ENCODE measurements at regions not wholly inside any gene's neighbourhood (a gene's known extent, or its start where the extent isn't known, plus 50 kb on each side); places are given as distances from the start of the nearest gene placed in this dataset.

DNA sequence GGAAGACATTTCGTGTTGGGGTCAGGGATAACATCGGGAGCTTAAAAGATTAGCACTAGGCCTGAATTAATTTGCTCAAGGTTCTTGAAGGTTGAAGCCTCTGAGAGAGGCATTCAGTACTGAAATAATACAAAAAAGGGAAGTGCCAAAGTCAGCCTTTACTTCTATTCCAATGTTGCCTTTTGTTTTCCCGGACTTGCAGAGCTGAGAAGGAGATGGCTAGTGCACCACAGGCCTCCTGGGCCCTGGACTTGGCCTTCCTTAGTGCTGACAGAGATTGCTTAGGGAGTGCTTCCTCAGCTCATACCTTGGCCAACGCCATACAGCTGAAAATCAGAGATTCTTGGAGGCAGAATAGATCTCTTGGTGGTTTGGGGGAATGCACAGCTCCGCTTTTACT lies 333.6 kb upstream of the TBL1XR1 start:
- CTCF ChIA-PET, result interaction anchor here in 1 of 2 donors (0.6 kb wide), 1 partner anchor 49 kb away, joined by 3 read pairs; no protein-coding TSS in a partner anchor
- 60% methylated on average over 1 of the region's 5 CpGs for WGBS (ENCODE audit: insufficient coverage)
- no peaks in the 10 kb centered on the region for H3K9me3 ChIP-seq
- no peaks in the 10 kb centered on the region for H3K36me3 ChIP-seq (ENCODE audit: control insufficient read depth in 2 of 2, extremely low read depth in 1 of 2, insufficient read depth in 1 of 2, low read length in 1 of 2)
- H3K27ac Mint-ChIP-seq, result no peak overlapping the region
- peaks cover 0 to 4% of the 10 kb centered on the region in 2 experiments for H3K4me1 ChIP-seq (ENCODE audit: control insufficient read depth in 1 of 2, extremely low read depth in 1 of 2, insufficient read depth in 2 of 2, low read length in 2 of 2)
- H3K27ac ChIP-seq (ENCODE audit: low read length), result no peak overlapping the region
- DNase-seq, result no peak
- H3K4me3 ChIP-seq (ENCODE audit: control insufficient read depth in 1 of 2, extremely low read depth in 1 of 2, low read length in 1 of 2), result no peak overlapping the region
- H3K9me3 Mint-ChIP-seq, result no peaks in the 10 kb centered on the region
- ATAC-seq (replicated peaks in 1 of 4), result no peak
- POLR2A ChIA-PET, result no interaction called here
- no peaks in the 10 kb centered on the region for H3K27me3 ChIP-seq (replicated peaks in 1 of 2; ENCODE audit: control insufficient read depth in 2 of 2, extremely low read depth in 1 of 2, insufficient read depth in 2 of 2, low read length in 1 of 2)
- H3K4me1 Mint-ChIP-seq, result peaks cover 14 to 17% (median 15%) of the 10 kb centered on the region in 3 donors
- H3K4me3 Mint-ChIP-seq, result no peak overlapping the region
- no peaks in the 10 kb centered on the region for H3K27me3 Mint-ChIP-seq
- no peaks in the 10 kb centered on the region for H3K36me3 Mint-ChIP-seq

DNA sequence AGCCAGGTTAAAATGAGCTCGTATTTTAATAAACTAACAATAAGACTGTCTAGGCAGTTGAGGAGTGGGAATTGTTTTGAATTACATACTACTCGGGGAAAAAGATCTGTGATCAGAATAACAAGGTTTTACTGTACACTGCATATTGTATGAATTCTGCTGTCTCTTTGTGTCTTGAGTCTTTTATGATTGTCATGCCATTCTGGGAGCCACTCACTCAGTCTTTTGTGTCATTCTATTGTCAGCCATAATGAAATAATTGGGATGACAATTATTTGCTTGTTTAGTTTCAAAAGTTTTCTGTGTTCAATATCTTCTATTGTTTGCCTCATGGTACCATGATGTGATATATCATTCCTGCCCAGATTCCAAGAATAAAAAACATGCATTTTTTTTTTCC lies 339.6 kb upstream of the TBL1XR1 start:
- CTCF ChIA-PET, result no interaction called here
- Mint-ChIP-seq H3K4me3 (no peak overlapping the region), H3K9me3 (no peaks in the 10 kb centered on the region), H3K36me3 (no peaks in the 10 kb centered on the region), H3K27ac (no peak overlapping the region), H3K4me1 (peaks cover 51 to 55% (median 53%) of the 10 kb centered on the region in 3 donors), H3K27me3 (no peaks in the 10 kb centered on the region)
- WGBS (ENCODE audit: insufficient coverage), result 100% methylated on average over 1 of the region's 2 CpGs
- no peaks in the 10 kb centered on the region for H3K27me3 ChIP-seq (replicated peaks in 1 of 2; ENCODE audit: control insufficient read depth in 2 of 2, extremely low read depth in 1 of 2, insufficient read depth in 2 of 2, low read length in 1 of 2)
- no peaks in the 10 kb centered on the region for H3K9me3 ChIP-seq
- no peak overlapping the region for H3K27ac ChIP-seq (ENCODE audit: low read length)
- H3K4me3 ChIP-seq (ENCODE audit: control insufficient read depth in 1 of 2, extremely low read depth in 1 of 2, low read length in 1 of 2), result no peak overlapping the region
- no peaks in the 10 kb centered on the region for H3K36me3 ChIP-seq (ENCODE audit: control insufficient read depth in 2 of 2, extremely low read depth in 1 of 2, insufficient read depth in 1 of 2, low read length in 1 of 2)
- peaks cover 19 to 28% of the 10 kb centered on the region in 2 experiments for H3K4me1 ChIP-seq (ENCODE audit: control insufficient read depth in 1 of 2, extremely low read depth in 1 of 2, insufficient read depth in 2 of 2, low read length in 2 of 2)
- DNase-seq (no peak), ATAC-seq (replicated peaks in 1 of 4) (no peak)
- POLR2A ChIA-PET, result interaction anchor here in 1 of 2 donors (0.6 kb wide), 1 partner anchor 586 kb away, joined by 3 read pairs; no protein-coding TSS in a partner anchor

DNA sequence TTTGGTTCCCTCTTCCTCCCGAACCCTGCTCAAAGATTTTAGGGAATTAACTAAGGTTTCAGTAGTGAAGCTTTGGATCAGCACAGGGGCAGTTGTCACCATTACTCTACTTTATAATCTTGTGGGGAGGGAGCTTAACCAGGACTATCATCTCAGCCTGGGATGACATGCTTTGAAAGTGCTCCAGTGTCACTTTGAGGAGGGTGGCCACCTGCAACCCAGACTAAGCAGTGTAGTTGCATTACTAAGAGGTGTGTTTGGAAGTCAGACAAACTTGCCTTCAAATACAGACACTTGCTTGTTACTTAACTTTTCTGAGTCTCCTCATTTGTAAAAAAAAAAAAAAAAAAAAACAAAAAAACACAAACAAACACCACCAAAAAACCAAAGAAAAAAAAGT lies 340.3 kb upstream of the TBL1XR1 start:
- peaks cover 19 to 28% of the 10 kb centered on the region in 2 experiments for H3K4me1 ChIP-seq (ENCODE audit: control insufficient read depth in 1 of 2, extremely low read depth in 1 of 2, insufficient read depth in 2 of 2, low read length in 2 of 2)
- ATAC-seq (replicated peaks in 1 of 4) (no peak), DNase-seq (no peak)
- H3K27ac ChIP-seq (ENCODE audit: low read length), result no peak overlapping the region
- Mint-ChIP-seq H3K27ac (peak overlapping the region; percentile 93 to 94), H3K4me3 (peak overlapping the region in 1 of 3 donors; percentile 81), H3K4me1 (peaks cover 51 to 56% (median 54%) of the 10 kb centered on the region in 3 donors), H3K36me3 (no peaks in the 10 kb centered on the region), H3K9me3 (no peaks in the 10 kb centered on the region), H3K27me3 (no peaks in the 10 kb centered on the region)
- H3K36me3 ChIP-seq (ENCODE audit: control insufficient read depth in 2 of 2, extremely low read depth in 1 of 2, insufficient read depth in 1 of 2, low read length in 1 of 2), result no peaks in the 10 kb centered on the region
- H3K4me3 ChIP-seq (ENCODE audit: control insufficient read depth in 1 of 2, extremely low read depth in 1 of 2, low read length in 1 of 2), result no peak overlapping the region
- H3K27me3 ChIP-seq (replicated peaks in 1 of 2; ENCODE audit: control insufficient read depth in 2 of 2, extremely low read depth in 1 of 2, insufficient read depth in 2 of 2, low read length in 1 of 2), result no peaks in the 10 kb centered on the region
- ChIA-PET POLR2A (interaction anchor here in 1 of 2 donors (0.6 kb wide), 1 partner anchor 1893 kb away, joined by 3 read pairs; no protein-coding TSS in a partner anchor), CTCF (no interaction called here)
- H3K9me3 ChIP-seq, result no peaks in the 10 kb centered on the region
- no CpG with 5 or more reads among the region's 1 CpG for WGBS (ENCODE audit: insufficient coverage)

DNA sequence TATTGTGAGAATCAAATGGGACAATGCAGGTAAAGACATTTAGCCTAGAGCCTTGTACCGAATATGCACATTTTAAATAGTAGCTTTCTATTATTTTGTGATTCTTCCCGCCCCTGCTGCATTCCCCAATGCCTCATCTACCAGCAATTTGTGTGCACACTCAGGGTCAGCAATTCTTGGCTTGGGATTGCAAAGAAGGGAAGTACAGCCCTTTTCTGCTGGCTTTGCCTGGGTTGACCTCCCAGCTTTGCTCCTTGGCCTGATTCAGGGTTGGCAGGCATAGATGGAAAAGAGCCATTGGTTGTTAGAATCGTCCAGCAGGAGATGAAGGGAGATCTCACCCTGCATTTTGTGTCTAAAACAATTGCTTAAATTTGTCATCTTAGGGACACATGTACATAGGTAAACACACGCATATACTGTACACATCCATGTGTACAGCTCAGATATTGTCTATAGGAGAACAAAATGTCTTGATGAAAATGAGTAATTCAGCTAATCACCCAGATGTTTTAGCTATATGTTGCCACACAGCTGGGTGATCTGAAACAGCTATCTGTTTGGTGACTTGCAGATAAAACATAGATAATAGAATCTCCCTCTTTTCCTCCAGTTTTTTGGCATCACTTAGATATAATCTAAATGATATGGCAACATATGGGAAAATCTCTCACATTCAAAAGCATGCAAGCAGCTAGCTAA lies 340.9 kb upstream of the TBL1XR1 start:
- Mint-ChIP-seq H3K27me3 (no peaks in the 10 kb centered on the region), H3K4me1 (peaks cover 51 to 56% (median 54%) of the 10 kb centered on the region in 3 donors), H3K36me3 (no peaks in the 10 kb centered on the region), H3K27ac (peak overlapping the region; percentile 93 to 94), H3K9me3 (no peaks in the 10 kb centered on the region), H3K4me3 (peak overlapping the region; percentile 63 to 81 (median 65))
- H3K36me3 ChIP-seq (ENCODE audit: control insufficient read depth in 2 of 2, extremely low read depth in 1 of 2, insufficient read depth in 1 of 2, low read length in 1 of 2), result no peaks in the 10 kb centered on the region
- peaks cover 19 to 28% of the 10 kb centered on the region in 2 experiments for H3K4me1 ChIP-seq (ENCODE audit: control insufficient read depth in 1 of 2, extremely low read depth in 1 of 2, insufficient read depth in 2 of 2, low read length in 2 of 2)
- H3K27ac ChIP-seq (ENCODE audit: low read length), result peak overlapping the region; percentile 80
- POLR2A ChIA-PET, result interaction anchor here in 1 of 2 donors (0.5 to 0.6 kb wide), 2 partner anchors 313 to 1892 kb away, joined by 3 read pairs; no protein-coding TSS in a partner anchor
- H3K27me3 ChIP-seq (replicated peaks in 1 of 2; ENCODE audit: control insufficient read depth in 2 of 2, extremely low read depth in 1 of 2, insufficient read depth in 2 of 2, low read length in 1 of 2), result no peaks in the 10 kb centered on the region
- ATAC-seq (replicated peaks in 1 of 4) (no peak), DNase-seq (no peak)
- no peak overlapping the region for H3K4me3 ChIP-seq (ENCODE audit: control insufficient read depth in 1 of 2, extremely low read depth in 1 of 2, low read length in 1 of 2)
- CTCF ChIA-PET, result interaction anchor here (0.5 to 0.7 kb wide), 2 partner anchors 208 to 1778 kb away, joined by 3 read pairs; no protein-coding TSS in a partner anchor
- WGBS (ENCODE audit: insufficient coverage), result no CpG with 5 or more reads among the region's 4 CpGs
- H3K9me3 ChIP-seq, result no peaks in the 10 kb centered on the region

DNA sequence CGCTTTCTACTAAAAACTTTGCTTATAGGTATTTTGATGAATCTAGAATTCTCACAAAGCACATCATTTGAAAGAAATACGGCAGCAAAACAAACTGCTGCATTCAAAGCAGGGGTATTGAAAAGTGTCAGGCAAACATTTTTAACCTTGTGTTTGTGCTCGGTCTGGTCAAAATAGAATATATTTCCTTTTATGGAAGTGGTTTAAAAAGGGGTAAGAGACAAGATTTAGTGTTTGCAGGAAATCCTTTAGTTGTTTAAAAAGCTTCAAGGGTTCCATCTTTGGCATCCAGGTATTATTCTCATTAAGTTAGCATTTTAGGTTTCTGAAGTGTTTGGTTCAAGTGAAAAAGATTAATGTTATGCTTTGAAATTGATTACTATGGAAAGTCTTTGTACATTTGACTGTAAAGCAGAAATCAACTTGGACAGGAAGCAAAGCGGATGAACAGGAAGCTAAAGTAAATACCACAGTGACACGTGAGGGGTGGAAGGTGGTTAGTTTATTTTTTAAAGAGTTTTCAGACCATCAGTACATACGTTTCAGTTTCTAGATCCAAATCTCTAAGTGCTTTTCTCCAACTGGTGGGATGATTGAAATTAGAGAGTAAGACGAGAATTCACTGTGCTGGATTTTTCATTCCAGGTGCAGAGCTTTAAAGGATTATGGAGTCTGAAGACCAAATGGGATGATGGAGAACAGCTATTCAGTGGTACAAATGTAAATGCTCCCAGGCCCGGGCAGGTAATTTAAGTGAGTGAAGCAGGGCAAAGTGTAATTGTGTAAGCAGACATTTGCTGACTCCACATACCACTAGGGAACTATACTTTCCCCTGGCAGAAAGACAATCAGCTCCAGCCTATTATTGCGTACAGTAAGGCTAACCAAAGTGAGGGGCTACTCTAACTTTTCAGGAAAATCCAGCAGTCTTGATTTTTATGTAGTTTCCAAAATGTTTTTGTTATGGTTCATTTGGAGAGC lies 341.8 kb upstream of the TBL1XR1 start:
- 0% methylated on average over 1 of the region's 9 CpGs for WGBS (ENCODE audit: insufficient coverage)
- ATAC-seq (replicated peaks in 1 of 4) (peak; percentile 60 to 89 (median 74)), DNase-seq (peak in 5 of 35 experiments; percentile 5 to 56 (median 11))
- Histone ChIP-seq H3K9me3 (no peaks in the 10 kb centered on the region), H3K4me1 (ENCODE audit: control insufficient read depth in 1 of 2, extremely low read depth in 1 of 2, insufficient read depth in 2 of 2, low read length in 2 of 2) (peaks cover 19 to 28% of the 10 kb centered on the region in 2 experiments), H3K27me3 (replicated peaks in 1 of 2; ENCODE audit: control insufficient read depth in 2 of 2, extremely low read depth in 1 of 2, insufficient read depth in 2 of 2, low read length in 1 of 2) (no peaks in the 10 kb centered on the region), H3K36me3 (ENCODE audit: control insufficient read depth in 2 of 2, extremely low read depth in 1 of 2, insufficient read depth in 1 of 2, low read length in 1 of 2) (no peaks in the 10 kb centered on the region), H3K27ac (ENCODE audit: low read length) (peak overlapping the region; percentile 80), H3K4me3 (ENCODE audit: control insufficient read depth in 1 of 2, extremely low read depth in 1 of 2, low read length in 1 of 2) (peak overlapping the region in 1 of 2 donors; percentile 13)
- Mint-ChIP-seq H3K4me3 (peak overlapping the region; percentile 63 to 81 (median 65)), H3K4me1 (peaks cover 51 to 56% (median 54%) of the 10 kb centered on the region in 3 donors), H3K9me3 (no peaks in the 10 kb centered on the region), H3K27me3 (no peaks in the 10 kb centered on the region), H3K36me3 (no peaks in the 10 kb centered on the region), H3K27ac (peak overlapping the region; percentile 93 to 94)
- CTCF ChIA-PET, result interaction anchor here (0.5 to 0.7 kb wide), 2 partner anchors 209 to 1777 kb away, joined by 3 read pairs; no protein-coding TSS in a partner anchor
- POLR2A ChIA-PET, result interaction anchor here in 1 of 2 donors (0.5 kb wide), 1 partner anchor 314 kb away, joined by 3 read pairs; no protein-coding TSS in a partner anchor

DNA sequence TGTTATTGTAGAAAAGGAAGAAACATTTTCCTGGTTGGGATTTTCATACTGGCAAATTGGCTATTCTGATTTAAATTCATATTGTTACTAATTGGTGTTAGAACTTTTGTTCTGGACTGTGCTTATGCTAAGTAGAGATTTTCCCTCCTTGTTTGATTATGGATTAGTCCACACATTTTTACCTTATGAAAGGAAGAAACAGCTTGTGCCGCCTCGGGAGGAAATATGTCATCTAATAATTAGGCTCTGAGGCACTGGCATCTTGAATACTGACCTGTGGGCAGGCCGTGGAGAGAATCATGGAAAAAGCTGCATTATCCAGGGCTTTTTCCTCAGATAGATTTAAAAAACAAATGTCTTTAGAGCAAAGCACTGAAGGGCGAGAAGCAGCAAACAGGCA lies 344.3 kb upstream of the TBL1XR1 start:
- Mint-ChIP-seq H3K9me3 (no peaks in the 10 kb centered on the region), H3K27ac (peak overlapping the region in 1 of 2 donors; percentile 94), H3K36me3 (no peaks in the 10 kb centered on the region), H3K4me1 (peaks cover 59 to 70% (median 66%) of the 10 kb centered on the region in 3 donors), H3K4me3 (no peak overlapping the region), H3K27me3 (no peaks in the 10 kb centered on the region)
- Histone ChIP-seq H3K36me3 (ENCODE audit: control insufficient read depth in 2 of 2, extremely low read depth in 1 of 2, insufficient read depth in 1 of 2, low read length in 1 of 2) (no peaks in the 10 kb centered on the region), H3K4me1 (ENCODE audit: control insufficient read depth in 1 of 2, extremely low read depth in 1 of 2, insufficient read depth in 2 of 2, low read length in 2 of 2) (peaks cover 19 to 26% of the 10 kb centered on the region in 2 experiments), H3K27me3 (replicated peaks in 1 of 2; ENCODE audit: control insufficient read depth in 2 of 2, extremely low read depth in 1 of 2, insufficient read depth in 2 of 2, low read length in 1 of 2) (no peaks in the 10 kb centered on the region), H3K4me3 (ENCODE audit: control insufficient read depth in 1 of 2, extremely low read depth in 1 of 2, low read length in 1 of 2) (no peak overlapping the region), H3K9me3 (no peaks in the 10 kb centered on the region), H3K27ac (ENCODE audit: low read length) (no peak overlapping the region)
- ChIA-PET POLR2A (no interaction called here), CTCF (no interaction called here)
- DNase-seq (no peak), ATAC-seq (replicated peaks in 1 of 4) (no peak)
- 100% methylated on average over 1 of the region's 4 CpGs for WGBS (ENCODE audit: insufficient coverage)
